Lower leg skin (tissue), 3 donors: ENCODE measurements at regions not wholly inside any gene's neighbourhood (a gene's known extent, or its start where the extent isn't known, plus 50 kb on each side); places are given as distances from the start of the nearest gene placed in this dataset.

Experiments
- CTCF ChIP-seq, 3 donors: fragments of 450-650 bp; IDR thresholded peaks; one replicate each; pipeline ENCODE4 v1.5.1; 2016; ENCODE audit warnings: antibody characterized with exemption in 3 of 3, mild to moderate bottlenecking in 3 of 3, moderate library complexity in 2 of 3
- POLR2A ChIP-seq, 2 donors: fragments of 450-650 bp; IDR thresholded peaks; one replicate each; pipeline ENCODE4 v1.6.1; 2016 to 2017; ENCODE audit warnings: antibody characterized with exemption in 2 of 2, mild to moderate bottlenecking in 1 of 2, moderate library complexity in 1 of 2

GRCh38 chr13:74778946-74779345 is 644.7 kb upstream of the KLF12 start:
- no peak for TF ChIP-seq CTCF (IDR thresholded peaks at IDR 0.05)
- no peak for TF ChIP-seq POLR2A (IDR thresholded peaks at IDR 0.05)
